ENCODE measurements at regions not wholly inside any gene's neighbourhood (a gene's known extent, or its start where the extent isn't known, plus 50 kb on each side); places are given as distances from the start of the nearest gene placed in this dataset.

DNA sequence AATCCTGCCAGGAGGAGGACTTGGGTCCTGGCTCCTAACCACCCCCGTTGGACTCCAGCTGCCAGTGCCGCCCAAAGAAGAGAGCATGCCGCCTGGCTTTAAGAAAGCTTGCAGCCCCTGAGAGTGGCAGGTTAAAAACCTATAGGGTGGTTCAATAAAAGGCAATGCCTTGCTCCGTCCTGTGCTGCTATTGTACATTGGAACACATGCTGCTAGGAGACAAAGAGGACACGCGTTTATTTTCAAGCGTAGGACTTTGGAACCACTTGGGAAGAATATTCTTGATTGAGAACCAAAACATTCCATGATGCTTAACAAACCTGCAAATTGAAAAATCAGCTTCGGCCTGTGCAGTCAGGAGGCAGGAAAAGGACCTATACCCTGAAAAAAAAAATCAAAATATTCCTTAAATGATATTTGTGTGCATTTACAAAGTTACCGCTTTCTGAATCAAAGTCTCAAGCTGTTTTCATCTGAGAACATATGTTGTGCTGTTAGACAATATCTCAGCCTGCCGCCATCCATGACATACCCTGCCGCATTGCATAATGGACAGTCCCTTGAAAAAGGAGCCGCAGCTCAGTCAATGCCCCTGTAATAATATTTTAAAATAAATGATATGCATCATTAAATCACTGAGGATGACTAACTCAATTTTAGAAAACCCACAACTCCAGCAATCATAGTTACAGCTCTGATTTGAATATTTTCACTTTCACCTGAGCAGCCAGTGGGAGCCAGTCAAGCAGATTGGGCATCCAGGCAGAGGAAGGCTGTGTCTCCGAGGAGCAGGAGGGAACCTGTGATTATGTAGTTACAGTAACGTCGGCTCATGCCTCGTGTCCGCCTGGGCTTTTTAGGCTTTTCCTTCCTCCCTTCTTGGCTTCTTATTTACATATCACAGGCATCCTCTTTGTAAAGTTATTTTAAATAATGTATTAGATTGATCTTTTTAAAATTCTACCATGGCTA is 805.6 kb upstream of the FANCL start:
- TF ChIP-seq TOX (CRISPR knock-in tag; IDR thresholded peaks at IDR 0.05; ENCODE audit: borderline replicate concordance) (no peak), ZNF565 (CRISPR knock-in tag; conservative IDR thresholded peaks at IDR 0.05; ENCODE audit: low read depth) (no peak), ZFP3 (CRISPR knock-in tag; IDR thresholded peaks at IDR 0.05) (no peak), GLIS3 (CRISPR knock-in tag; IDR thresholded peaks at IDR 0.05) (no peak), ZFP30 (CRISPR knock-in tag; IDR thresholded peaks at IDR 0.05) (no peak)
- TF ChIP-seq, protein P1, sequence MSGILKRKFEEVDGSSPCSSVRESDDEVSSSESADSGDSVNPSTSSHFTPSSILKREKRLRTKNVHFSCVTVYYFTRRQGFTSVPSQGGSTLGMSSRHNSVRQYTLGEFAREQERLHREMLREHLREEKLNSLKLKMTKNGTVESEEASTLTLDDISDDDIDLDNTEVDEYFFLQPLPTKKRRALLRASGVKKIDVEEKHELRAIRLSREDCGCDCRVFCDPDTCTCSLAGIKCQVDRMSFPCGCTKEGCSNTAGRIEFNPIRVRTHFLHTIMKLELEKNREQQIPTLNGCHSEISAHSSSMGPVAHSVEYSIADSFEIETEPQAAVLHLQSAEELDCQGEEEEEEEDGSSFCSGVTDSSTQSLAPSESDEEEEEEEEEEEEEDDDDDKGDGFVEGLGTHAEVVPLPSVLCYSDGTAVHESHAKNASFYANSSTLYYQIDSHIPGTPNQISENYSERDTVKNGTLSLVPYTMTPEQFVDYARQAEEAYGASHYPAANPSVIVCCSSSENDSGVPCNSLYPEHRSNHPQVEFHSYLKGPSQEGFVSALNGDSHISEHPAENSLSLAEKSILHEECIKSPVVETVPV (CRISPR knock-in tag; IDR thresholded peaks at IDR 0.05) = no peak
